Kidney (tissue), 13 donors: ENCODE measurements at regions not wholly inside any gene's neighbourhood (a gene's known extent, or its start where the extent isn't known, plus 50 kb on each side); places are given as distances from the start of the nearest gene placed in this dataset.
A peak's percentile ranks its signal among the peaks of the same experiment; 100 is the strongest.

Experiments
- DNase-seq, 5 donors: peaks; one replicate each; pipeline ENCODE4 v3.0.0-alpha.2; 2013 to 2020
- FAIRE-seq: peaks from 2 replicates; lab custom pipeline; 2012; peaks lifted over from hg19 to GRCh38; lab: Jason Lieb, UNC
- H3K27ac ChIP-seq, 2 donors: one replicate each; pipeline ENCODE4 v1.7.0; 2013; ENCODE audit warnings: low read depth in 2 of 2, low read length in 2 of 2, inconsistent platforms in 1 of 2
- H3K27me3 ChIP-seq: one replicate; pipeline ENCODE4 v1.7.1; 2013; ENCODE audit warnings: low read length, inconsistent platforms; ENCODE audit not compliant: control insufficient read depth, insufficient read depth
- H3K36me3 ChIP-seq, 3 donors: one replicate each; pipeline versions ENCODE4 v1.7.0 to v1.7.1; 2013; ENCODE audit warnings: low read length in 3 of 3, control low read depth in 1 of 3, inconsistent platforms in 1 of 3; ENCODE audit not compliant: insufficient read depth in 3 of 3, control insufficient read depth in 2 of 3
- H3K4me1 ChIP-seq, 3 donors: one replicate each; pipeline versions ENCODE4 v1.7.0 to v1.7.1; 2013; ENCODE audit warnings: low read length in 3 of 3, inconsistent platforms in 1 of 3, low read depth in 1 of 3; ENCODE audit not compliant: control insufficient read depth in 2 of 3, insufficient read depth in 2 of 3
- H3K4me3 ChIP-seq, 3 donors: one replicate each; pipeline versions ENCODE4 v1.7.0 to v1.8.1; 2013; ENCODE audit warnings: low read length in 3 of 3, control low read depth in 1 of 3, inconsistent platforms in 1 of 3
- H3K9ac ChIP-seq, 3 donors: one replicate each; pipeline versions ENCODE4 v1.7.0 to v1.7.1; 2013; ENCODE audit warnings: low read length in 3 of 3, control low read depth in 1 of 3, inconsistent platforms in 1 of 3
- H3K9me3 ChIP-seq, 3 donors: one replicate each; pipeline versions ENCODE4 v1.7.0 to v1.7.1; 2013; ENCODE audit warnings: low read length in 3 of 3, control low read depth in 1 of 3, inconsistent platforms in 1 of 3; ENCODE audit not compliant: control insufficient read depth in 2 of 3, insufficient read depth in 1 of 3
- CTCF ChIP-seq: IDR thresholded peaks from 3 replicates; pipeline ENCODE4 v1.5.1; 2012; ENCODE audit warnings: mild to moderate bottlenecking, moderate library complexity, borderline replicate concordance; ENCODE audit not compliant: insufficient read depth; ENCODE audit errors: extremely low read depth
- intact Hi-C: fragments of 100-400 bp; cut with DNase I; formaldehyde crosslinking; loops from one replicate; pipeline ENCODE4 v1.11.1; 2022
- donor health status: control.
- donor health status: control.
- donor health status: control.
- donor health status: control.
- donor health status: control.
- donor health status: DM: yes; HTN: yes; CAD: no.
- donor health status: Normal renal cell carcinoma (clear cell type).

- FAIRE-seq (no peak), DNase-seq (no peak)
Measured at GRCh38 chr12:38151991-38152700, 164.4 kb upstream of the ALG10B start.

GRCh38 chr12:38152816-38153736, 163.5 kb upstream of the ALG10B start:
- H3K27me3 ChIP-seq: no peaks in the 10 kb centered on the region
- no peak for FAIRE-seq
- H3K4me3 ChIP-seq: no peak overlapping the region
- TF ChIP-seq CTCF: no peak
- H3K9ac ChIP-seq: no peak overlapping the region
- peak in 1 of 5 donors; percentile 66 for DNase-seq
- no peaks in the 10 kb centered on the region for H3K36me3 ChIP-seq
- H3K27ac ChIP-seq: no peak overlapping the region
- no peaks in the 10 kb centered on the region for H3K9me3 ChIP-seq
- H3K4me1 ChIP-seq: peaks cover 0 to 5% (median 0%) of the 10 kb centered on the region in 3 donors
- intact Hi-C loops: no loop called here

More at GRCh38 chr12:38151991-38152700, 164.4 kb upstream of the ALG10B start:
- H3K36me3 ChIP-seq: no peaks in the 10 kb centered on the region
- no peak overlapping the region for H3K27ac ChIP-seq
- H3K9ac ChIP-seq: no peak overlapping the region
- H3K4me1 ChIP-seq: peaks cover 0 to 5% (median 0%) of the 10 kb centered on the region in 3 donors
- no peak for TF ChIP-seq CTCF
- H3K27me3 ChIP-seq: no peaks in the 10 kb centered on the region
- intact Hi-C loops: no loop called here
- H3K9me3 ChIP-seq: peaks cover 0 to 1% (median 0%) of the 10 kb centered on the region in 3 donors
- no peak overlapping the region for H3K4me3 ChIP-seq

GRCh38 chr12:38153737-38154061, 162.9 kb upstream of the ALG10B start:
- Histone ChIP-seq H3K27me3 (no peaks in the 10 kb centered on the region), H3K4me3 (no peak overlapping the region), H3K9ac (no peak overlapping the region), H3K4me1 (peaks cover 0 to 5% (median 0%) of the 10 kb centered on the region in 3 donors), H3K9me3 (no peaks in the 10 kb centered on the region), H3K27ac (no peak overlapping the region), H3K36me3 (no peaks in the 10 kb centered on the region)
- FAIRE-seq (no peak), DNase-seq (no peak)
- intact Hi-C loops: no loop called here
- no peak for TF ChIP-seq CTCF
